Sigmoid colon (tissue), 4 donors: ENCODE measurements at regions not wholly inside any gene's neighbourhood (a gene's known extent, or its start where the extent isn't known, plus 50 kb on each side); places are given as distances from the start of the nearest gene placed in this dataset.

Experiments
- POLR2AphosphoS5 ChIP-seq, 4 donors: sonication (generic); formaldehyde crosslinking; IDR thresholded peaks; one replicate each; pipeline ENCODE4 v1.6.1; 2017; ENCODE audit warnings: antibody characterized with exemption in 4 of 4
- TF ChIP-seq, protein P1 (sequence below), 4 experiments: fragments of 450-650 bp in 3 of 4; fragments of 200-600 bp in 1 of 4; IDR thresholded peaks; one replicate each; pipeline ENCODE4 v1.5.1; 2016 to 2019; ENCODE audit warnings: antibody characterized with exemption in 4 of 4, mild to moderate bottlenecking in 3 of 4, moderate library complexity in 2 of 4

DNA sequence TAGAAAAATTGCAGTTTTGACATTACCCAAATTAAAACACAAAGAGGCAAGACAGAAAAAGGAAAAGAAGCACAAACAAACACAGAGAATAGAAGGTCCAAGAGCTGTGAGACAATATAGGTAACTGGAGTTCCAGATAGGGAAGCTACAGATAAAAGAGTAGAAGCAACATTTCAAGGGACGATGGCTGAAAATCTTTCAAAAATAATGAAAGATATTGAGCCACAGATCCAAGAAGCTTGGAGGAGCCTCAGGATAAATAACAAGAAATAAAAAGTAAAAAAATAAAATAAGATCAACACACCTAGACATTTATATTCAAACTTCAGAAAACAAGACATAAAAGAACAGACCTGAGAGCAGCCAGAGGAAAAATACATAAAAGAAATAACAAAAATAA lies 164.9 kb downstream of the FNDC1 start:
- TF ChIP-seq, protein P1, sequence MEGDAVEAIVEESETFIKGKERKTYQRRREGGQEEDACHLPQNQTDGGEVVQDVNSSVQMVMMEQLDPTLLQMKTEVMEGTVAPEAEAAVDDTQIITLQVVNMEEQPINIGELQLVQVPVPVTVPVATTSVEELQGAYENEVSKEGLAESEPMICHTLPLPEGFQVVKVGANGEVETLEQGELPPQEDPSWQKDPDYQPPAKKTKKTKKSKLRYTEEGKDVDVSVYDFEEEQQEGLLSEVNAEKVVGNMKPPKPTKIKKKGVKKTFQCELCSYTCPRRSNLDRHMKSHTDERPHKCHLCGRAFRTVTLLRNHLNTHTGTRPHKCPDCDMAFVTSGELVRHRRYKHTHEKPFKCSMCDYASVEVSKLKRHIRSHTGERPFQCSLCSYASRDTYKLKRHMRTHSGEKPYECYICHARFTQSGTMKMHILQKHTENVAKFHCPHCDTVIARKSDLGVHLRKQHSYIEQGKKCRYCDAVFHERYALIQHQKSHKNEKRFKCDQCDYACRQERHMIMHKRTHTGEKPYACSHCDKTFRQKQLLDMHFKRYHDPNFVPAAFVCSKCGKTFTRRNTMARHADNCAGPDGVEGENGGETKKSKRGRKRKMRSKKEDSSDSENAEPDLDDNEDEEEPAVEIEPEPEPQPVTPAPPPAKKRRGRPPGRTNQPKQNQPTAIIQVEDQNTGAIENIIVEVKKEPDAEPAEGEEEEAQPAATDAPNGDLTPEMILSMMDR (IDR thresholded peaks at IDR 0.05) = no peak
- no peak for TF ChIP-seq POLR2AphosphoS5 (IDR thresholded peaks at IDR 0.05)
